PC-3 (cell line): ENCODE measurements at regions not wholly inside any gene's neighbourhood (a gene's known extent, or its start where the extent isn't known, plus 50 kb on each side); places are given as distances from the start of the nearest gene placed in this dataset.

Source experiments
- ATAC-seq: fragments of 200-7000 bp; cut with Tn5 transposase; 2 replicates; pipeline ENCODE4 v1.9.1; 2020; ENCODE audit warnings: mild to moderate bottlenecking, moderate library complexity
- BruUV-seq: library from RNA; stranded (reverse); fragments of 400-500 nt; replicated peaks from 2 replicates; lab custom pipeline; 2021; lab: Mats Ljungman, UMichigan
- CTCF ChIA-PET: fragments of 300-600 bp; sonication (Branson Sonifier 250); formaldehyde crosslinking; loops from one replicate; lab custom pipeline; 2022; ENCODE audit warnings: antibody characterized with exemption; lab: Charles Lee
- POLR2A ChIA-PET: fragments of 300-600 bp; sonication (Branson Sonifier 250); formaldehyde crosslinking; loops from one replicate; lab custom pipeline; 2022; ENCODE audit warnings: antibody characterized with exemption; ENCODE audit not compliant: unreplicated experiment; lab: Charles Lee
- DNase-seq: peaks from one replicate; pipeline ENCODE4 v3.0.0-alpha.2; 2015
- H2AFZ ChIP-seq: fragments of 300-600 bp; sonication (generic); 2 replicates; pipeline ENCODE4 v1.6.0; 2016; ENCODE audit warnings: antibody characterized with exemption, low read length
- H3F3A ChIP-seq: fragments of 300-600 bp; sonication (generic); one replicate; pipeline ENCODE4 v1.6.0; 2017; ENCODE audit warnings: antibody characterized with exemption, low read length, control low read depth, mild to moderate bottlenecking; ENCODE audit not compliant: unreplicated experiment
- H3K27ac ChIP-seq: fragments of 300-600 bp; sonication (generic); 2 replicates; pipeline ENCODE4 v1.5.1; 2016; ENCODE audit warnings: mild to moderate bottlenecking, low read length
- H3K27me3 ChIP-seq: fragments of 300-600 bp; sonication (generic); 2 replicates; pipeline ENCODE4 v1.6.1; 2016; ENCODE audit warnings: low read length, mixed read lengths
- H3K36me3 ChIP-seq: fragments of 300-600 bp; sonication (generic); 2 replicates; pipeline ENCODE4 v1.6.1; 2016; ENCODE audit warnings: low read depth, mixed run types, low read length, mixed read lengths
- H3K4me1 ChIP-seq: fragments of 300-600 bp; sonication (generic); 2 replicates; pipeline ENCODE4 v1.5.1; 2016; ENCODE audit warnings: low read length; ENCODE audit not compliant: insufficient read depth
- H3K4me2 ChIP-seq: fragments of 300-600 bp; sonication (generic); 2 replicates; pipeline ENCODE4 v1.6.0; 2016; ENCODE audit warnings: low read length
- H3K4me3 ChIP-seq: fragments of 300-600 bp; sonication (generic); 2 replicates; pipeline ENCODE4 v1.5.1; 2016; ENCODE audit warnings: mild to moderate bottlenecking, low read length, mixed read lengths
- H3K79me2 ChIP-seq: fragments of 300-600 bp; sonication (generic); 2 replicates; pipeline ENCODE4 v1.6.1; 2017; ENCODE audit warnings: low read length, mixed read lengths
- H3K9ac ChIP-seq: fragments of 300-600 bp; sonication (generic); 2 replicates; pipeline ENCODE4 v1.6.0; 2016; ENCODE audit warnings: mild to moderate bottlenecking, low read length
- H3K9me2 ChIP-seq: fragments of 300-600 bp; sonication (generic); replicated peaks from 2 replicates; pipeline ENCODE4 v1.6.1; 2016; ENCODE audit warnings: mixed run types, low read length, mixed read lengths
- H3K9me3 ChIP-seq: fragments of 300-600 bp; sonication (generic); 2 replicates; pipeline ENCODE4 v1.6.1; 2016; ENCODE audit warnings: low read length, mixed read lengths
- H4K20me1 ChIP-seq: fragments of 300-600 bp; sonication (generic); 2 replicates; pipeline ENCODE4 v1.6.1; 2016; ENCODE audit warnings: low read length, mixed read lengths
- CTCF ChIP-seq: fragments of 300-600 bp; sonication (generic); conservative IDR thresholded peaks from 2 replicates; pipeline ENCODE4 v1.5.1; 2017; ENCODE audit warnings: antibody characterized with exemption, low read depth, mild to moderate bottlenecking, low read length
- EZH2 ChIP-seq: fragments of 300-600 bp; sonication (generic); IDR thresholded peaks from one replicate; pipeline ENCODE4 v1.6.1; 2017; ENCODE audit warnings: antibody characterized with exemption, mild to moderate bottlenecking, low read length; ENCODE audit not compliant: unreplicated experiment
- EZH2phosphoT487 ChIP-seq: fragments of 300-600 bp; sonication (generic); IDR thresholded peaks from 2 replicates; pipeline ENCODE4 v1.6.1; 2018; ENCODE audit warnings: mild to moderate bottlenecking, antibody characterized with exemption, low read length, borderline replicate concordance
- intact Hi-C: fragments of 100-400 bp; cut with micrococcal nuclease; formaldehyde crosslinking; loops from 2 replicates; pipeline ENCODE4 v1.9.0; 2023

DNA sequence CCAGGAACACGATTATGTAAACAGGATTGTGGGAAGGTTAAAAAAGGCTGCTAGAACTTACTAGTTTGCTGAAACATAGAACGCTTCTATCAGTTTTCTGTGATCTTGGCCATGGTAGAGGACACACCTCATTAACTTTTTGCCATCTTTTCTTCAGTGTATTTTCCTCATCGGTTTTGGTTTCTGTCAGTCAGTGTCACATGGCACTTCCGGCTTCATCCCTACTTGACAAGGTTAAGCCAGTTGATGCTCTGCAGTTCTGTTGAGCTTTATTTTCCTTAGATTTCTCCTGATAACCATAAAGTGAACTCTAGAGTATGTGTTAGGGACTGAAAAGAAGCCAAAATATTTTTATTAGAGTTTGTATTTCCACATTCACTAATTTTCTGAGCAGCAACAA lies 147.5 kb downstream of the NDFIP2 start:
- no peaks in the 10 kb centered on the region for H4K20me1 ChIP-seq
- no peak overlapping the region for H3K4me2 ChIP-seq
- no peaks in the 10 kb centered on the region for H3F3A ChIP-seq
- DNase-seq (no peak), ATAC-seq (no peak)
- H3K4me3 ChIP-seq = no peak overlapping the region
- H3K9me3 ChIP-seq = no peaks in the 10 kb centered on the region
- H2AFZ ChIP-seq = no peak overlapping the region
- BruUV-seq = no TSS peak
- CTCF ChIA-PET = no interaction called here
- no peaks in the 10 kb centered on the region for H3K27me3 ChIP-seq
- POLR2A ChIA-PET = no interaction called here
- no peak overlapping the region for H3K9ac ChIP-seq
- H3K9me2 ChIP-seq = no peaks in the 10 kb centered on the region
- no peaks in the 10 kb centered on the region for H3K79me2 ChIP-seq
- no peak overlapping the region for H3K27ac ChIP-seq
- intact Hi-C loops = no loop called here
- H3K36me3 ChIP-seq = no peaks in the 10 kb centered on the region
- TF ChIP-seq CTCF (no peak), EZH2 (no peak), EZH2phosphoT487 (no peak)
- peaks cover 4% of the 10 kb centered on the region; the same call in 1 of the 2 replicates for H3K4me1 ChIP-seq

- no peak overlapping the region for H3K4me3 ChIP-seq
- POLR2A ChIA-PET = no interaction called here
- H3K36me3 ChIP-seq = no peaks in the 10 kb centered on the region
- H4K20me1 ChIP-seq = no peaks in the 10 kb centered on the region
- H3K27ac ChIP-seq = no peak overlapping the region
- no peaks in the 10 kb centered on the region for H3F3A ChIP-seq
- BruUV-seq = no TSS peak
- H3K9me3 ChIP-seq = no peaks in the 10 kb centered on the region
- no peak for DNase-seq
- no peak overlapping the region for H2AFZ ChIP-seq
- no peaks in the 10 kb centered on the region for H3K9me2 ChIP-seq
- no peak for ATAC-seq
- H3K4me2 ChIP-seq = no peak overlapping the region
- peaks cover 4% of the 10 kb centered on the region; the same call in 1 of the 2 replicates for H3K4me1 ChIP-seq
- intact Hi-C loops = no loop called here
- CTCF ChIA-PET = no interaction called here
- no peak overlapping the region for H3K9ac ChIP-seq
- no peaks in the 10 kb centered on the region for H3K79me2 ChIP-seq
- no peaks in the 10 kb centered on the region for H3K27me3 ChIP-seq
- no peak for TF ChIP-seq EZH2
- TF ChIP-seq CTCF = no peak
- no peak for TF ChIP-seq EZH2phosphoT487
Measured at GRCh38 chr13:79626924-79627323, 146.0 kb downstream of the NDFIP2 start.

DNA sequence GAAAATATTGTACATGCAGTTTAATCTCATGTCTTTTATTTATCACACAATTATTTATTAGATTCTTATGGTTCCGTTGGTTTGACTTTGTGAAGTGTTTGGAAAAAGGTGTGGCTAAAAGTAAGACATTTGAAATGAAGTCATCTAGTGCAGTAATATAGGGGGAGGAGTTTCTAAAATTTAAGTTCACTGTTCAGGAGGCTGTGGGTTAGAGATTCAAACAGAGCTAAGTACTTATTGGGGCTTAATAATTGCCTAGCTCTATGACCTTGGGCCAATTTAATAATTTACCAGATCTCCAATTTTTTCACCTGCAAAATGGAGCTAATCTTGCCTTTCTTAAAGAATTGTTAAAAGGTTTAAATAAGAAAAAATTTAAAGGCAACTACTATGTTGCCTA lies 144.6 kb downstream of the NDFIP2 start:
- Histone ChIP-seq H3K36me3 (no peaks in the 10 kb centered on the region), H3K9me2 (no peaks in the 10 kb centered on the region), H3K4me1 (no peaks in the 10 kb centered on the region), H3K9me3 (no peaks in the 10 kb centered on the region), H3K4me3 (no peak overlapping the region), H3K27ac (no peak overlapping the region), H2AFZ (no peak overlapping the region), H3K4me2 (no peak overlapping the region), H3K27me3 (no peaks in the 10 kb centered on the region), H3K9ac (no peak overlapping the region), H3F3A (no peaks in the 10 kb centered on the region), H3K79me2 (no peaks in the 10 kb centered on the region), H4K20me1 (no peaks in the 10 kb centered on the region)
- no peak for DNase-seq
- ATAC-seq = no peak
- intact Hi-C loops = no loop called here
- ChIA-PET CTCF (interaction anchor here (0.7 kb wide), 1 partner anchor 1390 kb away, joined by 3 read pairs; no protein-coding TSS in a partner anchor), POLR2A (no interaction called here)
- BruUV-seq = no TSS peak
- TF ChIP-seq EZH2 (no peak), EZH2phosphoT487 (no peak), CTCF (no peak)
